ENCODE measurements at regions not wholly inside any gene's neighbourhood (a gene's known extent, or its start where the extent isn't known, plus 50 kb on each side); places are given as distances from the start of the nearest gene placed in this dataset.

GRCh38 chr2:39490586-39490985 lies 53.5 kb upstream of the MAP4K3 start:
- Histone ChIP-seq H2BK20ac (ENCODE audit: low read length) (no peak overlapping the region), H3K36me3 (ENCODE audit: control insufficient read depth in 2 of 4, insufficient read depth in 4 of 4, low read length in 3 of 4) (no peaks in the 10 kb centered on the region), H4K8ac (ENCODE audit: extremely low read depth, insufficient read depth, low read length) (no peak overlapping the region), H4K91ac (replicated peaks; ENCODE audit: insufficient read length, low read length) (no peak overlapping the region), H3K79me2 (ENCODE audit: control insufficient read depth in 1 of 2, insufficient read depth in 2 of 2, low read length in 2 of 2) (no peaks in the 10 kb centered on the region), H3K4me2 (ENCODE audit: insufficient read depth in 1 of 2, low read depth in 2 of 2, low read length in 2 of 2) (no peak overlapping the region), H3K9ac (replicated peaks in 1 of 4; ENCODE audit: extremely low read depth in 1 of 4, low read depth in 3 of 4, low read length in 3 of 4) (no peak overlapping the region), H3K4ac (replicated peaks; ENCODE audit: insufficient read length, low read depth, low read length) (no peak overlapping the region), H2BK120ac (replicated peaks; ENCODE audit: low read depth, low read length) (no peak overlapping the region), H3K27me3 (replicated peaks in 1 of 4; ENCODE audit: control insufficient read depth in 3 of 4, extremely low read depth in 1 of 4, insufficient read depth in 3 of 4, low read length in 3 of 4) (no peaks in the 10 kb centered on the region), H3K4me1 (replicated peaks in 1 of 4; ENCODE audit: control insufficient read depth in 3 of 4, insufficient read depth in 4 of 4, low read length in 3 of 4) (peaks cover 2 to 10% (median 6%) of the 10 kb centered on the region in 4 experiments; a peak in 5 of 7 replicates), H3K27ac (ENCODE audit: low read depth, low read length) (no peak overlapping the region), H3K23me2 (ENCODE audit: low read depth, low read length) (no peaks in the 10 kb centered on the region), H3K79me1 (ENCODE audit: low read depth, low read length) (no peaks in the 10 kb centered on the region), H3K14ac (ENCODE audit: insufficient read length) (no peak overlapping the region), H3K4me3 (ENCODE audit: extremely low read depth in 1 of 4, insufficient read depth in 2 of 4, low read depth in 3 of 4, low read length in 4 of 4) (no peak overlapping the region), H4K20me1 (replicated peaks in 1 of 2; ENCODE audit: control insufficient read depth in 1 of 2, insufficient read depth in 2 of 2, low read length in 2 of 2) (no peaks in the 10 kb centered on the region), H3K23ac (ENCODE audit: insufficient read length) (no peak overlapping the region), H3K56ac (replicated peaks; ENCODE audit: insufficient read length, low read depth, low read length) (no peak overlapping the region), H2BK12ac (ENCODE audit: low read depth, low read length) (no peak overlapping the region), H2BK15ac (ENCODE audit: low read length) (no peak overlapping the region), H3K9me3 (ENCODE audit: insufficient read depth in 2 of 2, low read depth in 1 of 2, low read length in 1 of 2) (no peaks in the 10 kb centered on the region), H4K5ac (ENCODE audit: insufficient read length, low read depth, low read length) (no peak overlapping the region), H2AK5ac (ENCODE audit: low read depth, low read length) (no peak overlapping the region), H2BK5ac (ENCODE audit: low read depth, low read length) (no peak overlapping the region), H3K18ac (ENCODE audit: extremely low read depth, low read length) (no peak overlapping the region), H2AFZ (ENCODE audit: low read length) (no peak overlapping the region)
- FAIRE-seq (no peak), DNase-seq (ENCODE audit: low read depth in 1 of 2, low spot score in 2 of 2) (no peak)
- POLR2A ChIA-PET (ENCODE audit: partially characterized antibody): interaction anchor here (0.7 kb wide), 1 partner anchor 67 kb away, joined by 3 read pairs; no protein-coding TSS in a partner anchor
- CTCF ChIA-PET (ENCODE audit: partially characterized antibody): interaction anchor here (1.2 kb wide), 1 partner anchor 238 kb away, joined by 3 read pairs; no protein-coding TSS in a partner anchor
- WGBS, 2 experiments (ENCODE audit: extremely low coverage in 1 of 2, insufficient coverage in 1 of 2, insufficient read length in 1 of 2, insufficient replicate concordance in 2 of 2, low coverage in 1 of 2, low lambda C conversion rate in 2 of 2, missing lambda C conversion rate in 1 of 2): 92% methylated on average over 4 of the region's 4 CpGs; no CpG with 5 or more reads in 1 of the 2 experiments
- no peak for TF ChIP-seq KDM5A (IDR thresholded peaks at IDR 0.05; ENCODE audit: low read length)
- TF ChIP-seq, protein P1, sequence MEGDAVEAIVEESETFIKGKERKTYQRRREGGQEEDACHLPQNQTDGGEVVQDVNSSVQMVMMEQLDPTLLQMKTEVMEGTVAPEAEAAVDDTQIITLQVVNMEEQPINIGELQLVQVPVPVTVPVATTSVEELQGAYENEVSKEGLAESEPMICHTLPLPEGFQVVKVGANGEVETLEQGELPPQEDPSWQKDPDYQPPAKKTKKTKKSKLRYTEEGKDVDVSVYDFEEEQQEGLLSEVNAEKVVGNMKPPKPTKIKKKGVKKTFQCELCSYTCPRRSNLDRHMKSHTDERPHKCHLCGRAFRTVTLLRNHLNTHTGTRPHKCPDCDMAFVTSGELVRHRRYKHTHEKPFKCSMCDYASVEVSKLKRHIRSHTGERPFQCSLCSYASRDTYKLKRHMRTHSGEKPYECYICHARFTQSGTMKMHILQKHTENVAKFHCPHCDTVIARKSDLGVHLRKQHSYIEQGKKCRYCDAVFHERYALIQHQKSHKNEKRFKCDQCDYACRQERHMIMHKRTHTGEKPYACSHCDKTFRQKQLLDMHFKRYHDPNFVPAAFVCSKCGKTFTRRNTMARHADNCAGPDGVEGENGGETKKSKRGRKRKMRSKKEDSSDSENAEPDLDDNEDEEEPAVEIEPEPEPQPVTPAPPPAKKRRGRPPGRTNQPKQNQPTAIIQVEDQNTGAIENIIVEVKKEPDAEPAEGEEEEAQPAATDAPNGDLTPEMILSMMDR (IDR thresholded peaks at IDR 0.05; ENCODE audit: control extremely low read depth in 1 of 3, insufficient read depth in 1 of 3, low read depth in 1 of 3, low read length in 3 of 3): no peak
- TF ChIP-seq TAF1 (IDR thresholded peaks at IDR 0.05; ENCODE audit: low read depth, low read length): no peak
- TF ChIP-seq HDAC6 (IDR thresholded peaks at IDR 0.05; ENCODE audit: low read depth, low read length): no peak
- TF ChIP-seq YY1 (IDR thresholded peaks at IDR 0.05; ENCODE audit: low read depth, low read length): no peak
- no peak for TF ChIP-seq RFX5 (IDR thresholded peaks at IDR 0.05; ENCODE audit: borderline replicate concordance, low read depth, low read length)

All from H1 (cell line).